WI38 (cell line): ENCODE measurements at regions not wholly inside any gene's neighbourhood (a gene's known extent, or its start where the extent isn't known, plus 50 kb on each side); places are given as distances from the start of the nearest gene placed in this dataset.

Source experiments
- H3K4me3 ChIP-seq: 2 replicates; pipeline ENCODE4 v1.5.1; 2011; ENCODE audit warnings: low read depth, mild to moderate bottlenecking, control low read depth, low read length
- CTCF ChIP-seq: IDR thresholded peaks from 2 replicates; pipeline ENCODE4 v1.5.1; 2012; ENCODE audit warnings: low read depth, mild to moderate bottlenecking, control low read depth, low read length

- no peak for TF ChIP-seq CTCF
- no peak overlapping the region for H3K4me3 ChIP-seq
Measured at GRCh38 chr16:64596196-64596595, 525.7 kb downstream of the CDH11 start.

DNA sequence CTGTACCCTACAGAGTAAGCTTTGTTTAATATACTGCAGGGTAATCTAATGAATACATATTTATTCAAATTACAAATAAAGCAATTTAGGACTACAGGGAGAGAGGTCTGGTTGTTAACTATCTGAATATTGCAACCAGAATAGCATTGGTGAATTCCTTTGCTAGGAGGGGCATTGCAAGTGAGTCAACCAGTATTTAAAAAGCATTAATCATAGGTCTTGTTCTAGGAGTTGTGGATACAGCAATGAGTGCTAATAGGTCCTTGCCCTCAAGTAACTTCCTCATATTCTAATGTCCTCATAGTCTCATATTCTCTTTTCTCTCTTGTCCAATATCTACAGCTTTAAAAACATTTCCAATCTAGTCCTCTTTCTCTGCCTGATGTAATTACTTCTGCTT is 531.4 kb downstream of the CDH11 start:
- no peak for TF ChIP-seq CTCF
- no peak overlapping the region for H3K4me3 ChIP-seq

DNA sequence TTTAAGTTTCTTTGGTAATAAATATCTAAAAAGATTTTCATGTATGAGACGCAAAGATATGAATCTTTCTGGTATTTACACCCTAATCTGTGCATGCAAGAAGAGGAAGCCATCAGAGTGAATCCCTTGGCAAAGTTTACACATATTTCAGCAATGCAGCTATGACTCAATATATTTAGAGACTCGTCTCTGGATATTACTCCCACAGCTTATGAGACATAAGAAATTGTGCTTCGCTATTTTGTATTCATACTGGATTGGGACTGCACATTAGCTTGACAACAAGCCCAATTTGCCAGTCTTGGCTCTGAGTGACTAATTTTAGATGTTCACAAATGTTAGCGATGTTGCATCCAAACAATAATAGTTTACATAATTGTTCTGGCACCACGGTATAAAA is 532.0 kb downstream of the CDH11 start:
- H3K4me3 ChIP-seq: no peak overlapping the region
- no peak for TF ChIP-seq CTCF

DNA sequence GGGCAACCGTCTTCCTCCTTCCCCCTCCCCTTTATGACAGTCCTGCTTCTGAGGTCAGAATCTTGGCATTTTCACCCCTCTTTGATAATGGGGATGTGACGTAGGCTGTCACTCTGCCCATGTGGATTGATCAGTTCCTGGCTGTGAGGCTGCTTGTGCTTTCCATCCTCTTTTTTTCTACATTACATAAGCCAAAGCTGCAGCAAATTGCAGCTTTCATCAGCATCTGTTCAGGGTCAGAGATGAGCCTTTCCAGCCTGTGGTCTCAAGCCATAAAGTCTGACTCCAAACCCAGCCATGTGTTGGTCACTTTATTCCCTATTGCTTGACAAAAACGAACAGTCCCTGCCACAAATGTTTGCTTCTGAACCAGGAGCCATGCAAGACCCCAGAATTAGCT is 535.1 kb downstream of the CDH11 start:
- TF ChIP-seq CTCF: no peak
- H3K4me3 ChIP-seq: no peak overlapping the region

- H3K4me3 ChIP-seq: no peak overlapping the region
- TF ChIP-seq CTCF: no peak
Measured at GRCh38 chr16:64585367-64585766, 536.5 kb downstream of the CDH11 start.

DNA sequence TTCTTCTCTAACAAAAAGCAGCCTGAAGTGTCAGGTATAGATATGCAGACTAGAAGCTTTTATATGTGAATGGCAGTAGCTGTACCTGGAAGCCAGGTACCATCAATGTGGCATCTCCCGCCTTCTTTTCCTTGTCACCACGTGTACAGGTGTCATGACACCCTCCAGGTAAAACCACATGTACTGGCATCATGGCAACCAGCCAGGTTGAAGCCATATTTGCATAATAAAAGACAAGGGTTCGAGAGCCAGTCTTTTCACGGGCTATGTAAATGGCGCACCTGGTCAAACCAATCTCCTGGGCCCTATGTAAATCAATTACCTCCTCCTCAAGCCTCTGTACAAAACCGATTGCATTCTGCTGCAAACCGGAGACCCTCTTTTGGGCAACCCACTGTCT is 541.3 kb downstream of the CDH11 start:
- H3K4me3 ChIP-seq: no peak overlapping the region
- TF ChIP-seq CTCF: no peak

GRCh38 chr16:64579712-64580111 is 542.2 kb downstream of the CDH11 start:
- H3K4me3 ChIP-seq: no peak overlapping the region
- TF ChIP-seq CTCF: no peak
